ENCODE measurements at regions not wholly inside any gene's neighbourhood (a gene's known extent, or its start where the extent isn't known, plus 50 kb on each side); places are given as distances from the start of the nearest gene placed in this dataset.

GRCh38 chr7:8823486-8823885 lies 390.1 kb downstream of the NXPH1 start:
- H3K27me3 ChIP-seq (ENCODE audit: control insufficient read depth in 3 of 3, insufficient read depth in 3 of 3, low read length in 2 of 3): no peaks in the 10 kb centered on the region
- WGBS, 2 donors: 80 to 82% methylated on average over 2 of the region's 2 CpGs

GRCh38 chr7:8827329-8827728 lies 393.9 kb downstream of the NXPH1 start:
- H3K36me3 ChIP-seq (ENCODE audit: control insufficient read depth in 4 of 4, insufficient read depth in 4 of 4, low read length in 4 of 4): no peaks in the 10 kb centered on the region
- H3K4me3 ChIP-seq: no peak overlapping the region
- no peak overlapping the region for H3K9ac ChIP-seq (ENCODE audit: insufficient read depth in 1 of 2, low read length in 2 of 2)
- WGBS, 2 donors: 80 to 82% methylated on average over 1 of the region's 1 CpG
- H3K27me3 ChIP-seq (ENCODE audit: control insufficient read depth in 3 of 3, insufficient read depth in 3 of 3, low read length in 2 of 3): no peaks in the 10 kb centered on the region
- H3K27ac ChIP-seq (ENCODE audit: low read depth in 1 of 2, low read length in 1 of 2): no peak overlapping the region
- no peaks in the 10 kb centered on the region for H3K9me3 ChIP-seq (ENCODE audit: control insufficient read depth in 4 of 4, insufficient read depth in 3 of 4, low read length in 3 of 4)
- DNase-seq: no peak
- TF ChIP-seq CTCF (IDR thresholded peaks at IDR 0.05; ENCODE audit: control extremely low read depth, extremely low read depth): no peak
- ATAC-seq (ENCODE audit: insufficient read depth, low FRiP score): no peak
- no peaks in the 10 kb centered on the region for H3K4me1 ChIP-seq (ENCODE audit: control insufficient read depth in 5 of 5, insufficient read depth in 5 of 5, low read length in 5 of 5)

More at GRCh38 chr7:8823486-8823885, 390.1 kb downstream of the NXPH1 start:
- Histone ChIP-seq H3K36me3 (ENCODE audit: control insufficient read depth in 4 of 4, insufficient read depth in 4 of 4, low read length in 4 of 4) (no peaks in the 10 kb centered on the region), H3K9me3 (ENCODE audit: control insufficient read depth in 4 of 4, insufficient read depth in 3 of 4, low read length in 3 of 4) (no peaks in the 10 kb centered on the region), H3K4me3 (no peak overlapping the region), H3K9ac (ENCODE audit: insufficient read depth in 1 of 2, low read length in 2 of 2) (no peak overlapping the region), H3K4me1 (ENCODE audit: control insufficient read depth in 5 of 5, insufficient read depth in 5 of 5, low read length in 5 of 5) (no peaks in the 10 kb centered on the region), H3K27ac (ENCODE audit: low read depth in 1 of 2, low read length in 1 of 2) (no peak overlapping the region)
- TF ChIP-seq CTCF (IDR thresholded peaks at IDR 0.05; ENCODE audit: control extremely low read depth, extremely low read depth): no peak
- no peak for ATAC-seq (ENCODE audit: insufficient read depth, low FRiP score)
- peak in 2 of 3 donors; percentile 1 to 2 for DNase-seq

- Histone ChIP-seq H3K27ac (ENCODE audit: low read depth in 1 of 2, low read length in 1 of 2) (no peak overlapping the region), H3K9me3 (ENCODE audit: control insufficient read depth in 4 of 4, insufficient read depth in 3 of 4, low read length in 3 of 4) (no peaks in the 10 kb centered on the region), H3K4me1 (ENCODE audit: control insufficient read depth in 5 of 5, insufficient read depth in 5 of 5, low read length in 5 of 5) (no peaks in the 10 kb centered on the region), H3K36me3 (ENCODE audit: control insufficient read depth in 4 of 4, insufficient read depth in 4 of 4, low read length in 4 of 4) (no peaks in the 10 kb centered on the region), H3K4me3 (no peak overlapping the region), H3K9ac (ENCODE audit: insufficient read depth in 1 of 2, low read length in 2 of 2) (no peak overlapping the region), H3K27me3 (ENCODE audit: control insufficient read depth in 3 of 3, insufficient read depth in 3 of 3, low read length in 2 of 3) (no peaks in the 10 kb centered on the region)
- ATAC-seq (ENCODE audit: insufficient read depth, low FRiP score) (no peak), DNase-seq (no peak)
- WGBS, 2 donors: 86 to 91% methylated on average over 4 of the region's 4 CpGs
- TF ChIP-seq CTCF (IDR thresholded peaks at IDR 0.05; ENCODE audit: control extremely low read depth, extremely low read depth): no peak
These were observed 395.7 kb downstream of the NXPH1 start for GRCh38 chr7:8829100-8829499.

GRCh38 chr7:8831376-8831775 lies 398.0 kb downstream of the NXPH1 start:
- Histone ChIP-seq H3K9ac (ENCODE audit: insufficient read depth in 1 of 2, low read length in 2 of 2) (no peak overlapping the region), H3K27ac (ENCODE audit: low read depth in 1 of 2, low read length in 1 of 2) (no peak overlapping the region), H3K4me3 (no peak overlapping the region), H3K4me1 (ENCODE audit: control insufficient read depth in 5 of 5, insufficient read depth in 5 of 5, low read length in 5 of 5) (no peaks in the 10 kb centered on the region), H3K9me3 (ENCODE audit: control insufficient read depth in 4 of 4, insufficient read depth in 3 of 4, low read length in 3 of 4) (no peaks in the 10 kb centered on the region), H3K27me3 (ENCODE audit: control insufficient read depth in 3 of 3, insufficient read depth in 3 of 3, low read length in 2 of 3) (no peaks in the 10 kb centered on the region), H3K36me3 (ENCODE audit: control insufficient read depth in 4 of 4, insufficient read depth in 4 of 4, low read length in 4 of 4) (no peaks in the 10 kb centered on the region)
- ATAC-seq (ENCODE audit: insufficient read depth, low FRiP score) (no peak), DNase-seq (no peak)
- TF ChIP-seq CTCF (IDR thresholded peaks at IDR 0.05; ENCODE audit: control extremely low read depth, extremely low read depth): no peak
- 66 to 84% methylated on average over 4 of the region's 4 CpGs for WGBS, 2 donors
